ENCODE measurements at regions not wholly inside any gene's neighbourhood (a gene's known extent, or its start where the extent isn't known, plus 50 kb on each side); places are given as distances from the start of the nearest gene placed in this dataset.

DNA sequence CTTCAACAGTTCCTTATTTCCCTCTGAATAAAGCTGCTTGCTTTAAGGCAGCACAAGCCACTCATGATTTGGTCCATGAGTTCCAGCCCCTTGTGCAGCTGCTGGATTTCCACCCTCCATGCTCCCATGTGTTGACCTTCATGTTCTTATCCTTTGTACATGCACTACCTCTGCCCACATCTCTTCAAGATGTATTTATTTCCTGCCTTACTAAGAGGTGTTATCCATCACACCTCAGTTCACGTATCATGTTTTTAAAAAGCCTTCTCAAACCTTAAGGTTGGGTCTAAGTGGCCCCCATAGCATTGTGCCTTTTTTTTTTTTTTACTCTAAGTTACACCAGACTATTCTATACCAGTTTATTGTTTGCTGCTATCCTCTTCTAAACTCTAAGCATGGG lies 107.7 kb downstream of the SIPA1L2 start:
- DNase-seq (ENCODE audit: low read depth in 4 of 4, low spot score in 3 of 4): no peak

DNA sequence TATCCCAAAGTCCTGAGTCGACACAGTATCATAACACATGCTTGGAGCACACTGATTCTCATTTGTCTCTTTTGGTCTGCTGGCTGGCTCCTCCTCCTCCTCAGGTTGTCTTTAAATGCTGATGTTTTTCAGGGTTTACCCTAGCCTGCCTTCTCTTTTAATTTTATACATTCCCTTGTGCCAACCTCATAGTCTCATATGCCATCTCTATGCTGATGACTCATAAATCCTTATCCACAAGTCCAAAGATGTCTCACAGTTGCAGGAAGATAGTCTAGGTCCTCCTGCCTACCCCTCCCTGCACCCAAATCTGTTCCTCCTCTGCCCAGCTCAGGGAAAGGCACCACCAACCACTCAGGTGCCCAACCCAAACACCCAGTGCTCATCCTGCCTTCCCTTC lies 108.3 kb downstream of the SIPA1L2 start:
- DNase-seq (ENCODE audit: low read depth in 4 of 4, low spot score in 3 of 4): no peak

DNA sequence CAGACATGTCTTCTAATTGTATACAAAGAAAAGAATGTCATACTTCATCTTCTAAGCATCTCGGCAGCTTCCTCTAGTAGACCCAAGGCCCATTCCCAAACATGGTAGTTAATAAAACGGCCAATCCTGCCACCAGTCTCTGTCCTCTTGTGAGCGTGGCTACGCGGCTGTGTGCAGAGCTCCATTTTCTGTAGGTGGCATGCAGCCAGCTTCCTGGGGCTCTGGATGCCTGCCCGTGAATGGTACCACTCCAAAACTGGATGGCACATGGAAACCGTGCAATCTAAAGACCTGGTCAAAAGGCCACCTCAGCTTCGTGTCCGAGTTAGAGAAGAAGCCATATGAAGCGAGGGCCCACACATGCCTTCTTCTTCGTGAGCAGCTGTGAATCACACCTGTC lies 110.7 kb downstream of the SIPA1L2 start:
- DNase-seq (ENCODE audit: low read depth in 4 of 4, low spot score in 3 of 4): no peak

DNA sequence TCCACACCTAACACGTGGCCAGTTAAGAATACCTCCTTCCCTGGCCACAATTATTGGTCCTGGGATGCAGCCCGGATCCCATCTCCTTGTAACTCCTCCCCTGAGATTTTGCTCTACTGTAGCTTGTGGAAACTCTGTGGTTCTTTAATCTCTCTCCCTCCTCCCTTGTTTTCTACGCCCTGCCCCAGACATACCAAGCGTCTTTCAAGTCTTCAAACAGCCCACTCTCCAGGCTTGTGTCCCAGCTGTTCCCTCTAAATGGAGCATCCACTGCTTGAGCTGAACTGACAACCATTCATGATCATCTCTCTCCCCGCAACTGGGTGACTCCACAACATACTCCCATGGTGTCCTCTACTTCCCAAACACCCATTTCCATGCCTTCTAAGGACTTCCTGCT lies 111.6 kb downstream of the SIPA1L2 start:
- DNase-seq (ENCODE audit: low read depth in 4 of 4, low spot score in 3 of 4): no peak

DNA sequence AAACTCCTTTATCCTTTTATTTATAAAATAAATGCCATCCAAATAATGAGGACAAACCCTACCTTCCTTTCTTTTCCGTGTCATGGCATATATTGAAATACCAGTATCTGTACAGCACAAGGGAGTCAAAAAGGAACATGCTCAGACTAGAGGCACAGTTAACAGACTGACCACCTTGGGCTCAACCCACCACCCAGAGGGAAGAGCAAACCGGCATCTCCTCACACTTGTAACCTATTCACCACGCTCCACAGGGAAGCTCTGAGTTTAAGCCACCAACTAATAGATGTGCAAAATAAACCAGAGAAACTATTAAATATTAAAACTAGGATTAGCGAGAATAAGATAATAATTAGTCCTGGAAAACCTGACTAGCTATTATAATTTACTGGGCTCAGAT lies 112.7 kb downstream of the SIPA1L2 start:
- no peak for DNase-seq (ENCODE audit: low read depth in 4 of 4, low spot score in 3 of 4)

DNA sequence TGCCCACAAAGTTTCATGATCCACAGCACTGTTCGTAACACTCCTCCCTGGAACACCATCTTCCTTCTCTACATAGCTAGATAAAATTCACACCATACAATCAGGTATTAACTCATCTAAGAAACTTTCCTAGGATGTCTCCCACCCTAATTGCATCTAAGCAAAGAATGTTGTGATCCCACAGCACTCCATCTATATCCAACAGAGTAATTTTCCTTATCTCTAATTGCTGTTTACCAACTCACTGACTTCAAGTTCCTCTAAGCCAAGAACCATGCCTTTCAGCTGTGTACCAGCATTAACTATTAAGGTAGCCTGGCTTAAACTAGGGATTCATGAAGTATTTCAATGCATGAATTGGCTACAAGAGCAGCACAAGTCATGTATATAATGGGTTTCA lies 114.2 kb downstream of the SIPA1L2 start:
- no peak for DNase-seq (ENCODE audit: low read depth in 4 of 4, low spot score in 3 of 4)

DNA sequence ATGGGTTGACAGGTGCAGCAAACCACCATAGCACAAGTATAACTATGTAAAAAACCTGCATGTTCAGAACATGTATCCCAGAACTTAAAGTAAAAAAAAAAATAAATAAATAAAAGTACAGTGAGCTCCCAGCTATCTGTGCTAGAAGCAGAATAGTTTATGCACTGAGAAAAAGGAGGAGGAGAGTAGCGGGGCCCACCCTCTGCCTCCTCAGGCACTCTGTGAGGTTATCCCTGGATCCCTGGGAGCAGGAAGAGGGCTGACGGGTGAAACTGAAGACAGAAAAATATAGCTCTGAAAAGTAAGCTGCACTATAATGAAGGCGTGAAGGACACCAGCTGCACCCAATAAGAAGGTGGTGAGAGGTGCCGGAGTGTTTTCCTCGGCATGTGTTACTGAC lies 117.2 kb downstream of the SIPA1L2 start:
- no peak for DNase-seq (ENCODE audit: low read depth in 4 of 4, low spot score in 3 of 4)

DNA sequence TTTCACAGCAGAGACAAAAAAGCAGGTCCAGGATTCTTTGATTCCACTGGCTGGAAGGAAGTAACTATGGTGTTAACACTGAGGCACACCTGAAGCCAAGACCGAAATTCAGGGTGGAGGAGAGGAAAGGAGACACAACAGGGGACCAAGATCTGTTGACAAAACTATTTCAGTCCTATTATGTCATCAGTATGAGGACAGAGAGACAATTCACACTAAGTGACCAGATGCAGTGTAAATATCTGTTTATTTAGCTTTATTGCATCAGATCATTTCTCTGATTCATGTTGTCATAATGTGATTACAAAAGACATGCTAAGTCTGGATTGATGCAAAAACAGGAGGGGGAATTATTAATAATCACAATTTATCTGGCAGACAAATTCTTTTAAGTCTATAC lies 118.8 kb downstream of the SIPA1L2 start:
- no peak for DNase-seq (ENCODE audit: low read depth in 4 of 4, low spot score in 3 of 4)

DNA sequence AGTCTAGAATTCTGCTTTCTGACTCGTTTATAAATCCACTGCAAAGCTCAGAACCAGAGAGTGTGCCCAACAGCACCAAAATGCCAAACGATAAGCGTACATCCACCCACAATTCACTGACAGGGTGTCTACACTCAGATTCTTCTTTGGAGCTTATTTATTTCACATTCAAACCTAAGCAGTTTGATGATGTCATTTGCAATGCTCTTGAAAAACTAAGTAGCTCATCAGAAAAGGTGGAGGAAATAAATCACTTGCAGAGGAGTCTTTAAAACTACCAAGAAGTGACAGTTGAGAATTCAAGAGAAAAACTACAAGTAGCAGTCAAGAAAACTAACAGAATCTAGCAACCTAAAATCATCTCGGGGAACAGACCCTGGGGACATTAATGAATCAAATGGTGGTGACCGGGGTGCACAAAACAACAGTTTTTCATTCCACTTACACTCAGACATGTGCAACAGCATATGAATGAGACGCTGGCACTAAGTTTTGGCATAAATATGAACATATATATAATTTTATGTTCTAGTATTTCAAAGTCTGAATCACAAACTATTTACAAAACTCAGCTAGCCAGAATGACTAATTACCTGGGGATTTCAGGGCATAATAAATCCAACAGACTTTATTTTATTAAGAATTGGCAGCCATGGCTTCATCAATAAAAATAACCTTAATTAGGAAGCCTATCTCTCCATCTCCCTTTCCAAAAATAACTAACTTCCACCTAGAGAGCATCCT lies 119.4 kb downstream of the SIPA1L2 start:
- DNase-seq (ENCODE audit: low read depth in 4 of 4, low spot score in 3 of 4): no peak

DNA sequence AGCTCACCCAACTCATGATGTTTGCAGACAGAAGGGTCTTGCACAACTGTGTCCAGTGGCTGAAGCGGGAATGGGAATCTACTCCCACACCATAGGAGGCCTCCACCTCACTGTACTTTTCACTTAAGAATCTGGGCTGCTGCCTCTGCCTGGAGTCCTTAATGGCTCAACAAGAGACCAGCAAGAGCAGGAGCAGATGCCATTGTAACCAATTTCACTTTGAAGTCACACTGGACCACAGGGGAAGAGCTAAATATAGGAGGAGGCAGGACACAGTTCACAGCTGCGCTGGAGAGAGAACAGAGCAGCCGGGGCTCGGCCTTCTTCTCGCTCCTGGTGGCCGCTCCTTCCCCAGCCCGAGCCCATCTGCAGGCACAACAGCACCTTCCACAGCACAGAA lies 120.4 kb downstream of the SIPA1L2 start:
- no peak for DNase-seq (ENCODE audit: low read depth in 4 of 4, low spot score in 3 of 4)

DNA sequence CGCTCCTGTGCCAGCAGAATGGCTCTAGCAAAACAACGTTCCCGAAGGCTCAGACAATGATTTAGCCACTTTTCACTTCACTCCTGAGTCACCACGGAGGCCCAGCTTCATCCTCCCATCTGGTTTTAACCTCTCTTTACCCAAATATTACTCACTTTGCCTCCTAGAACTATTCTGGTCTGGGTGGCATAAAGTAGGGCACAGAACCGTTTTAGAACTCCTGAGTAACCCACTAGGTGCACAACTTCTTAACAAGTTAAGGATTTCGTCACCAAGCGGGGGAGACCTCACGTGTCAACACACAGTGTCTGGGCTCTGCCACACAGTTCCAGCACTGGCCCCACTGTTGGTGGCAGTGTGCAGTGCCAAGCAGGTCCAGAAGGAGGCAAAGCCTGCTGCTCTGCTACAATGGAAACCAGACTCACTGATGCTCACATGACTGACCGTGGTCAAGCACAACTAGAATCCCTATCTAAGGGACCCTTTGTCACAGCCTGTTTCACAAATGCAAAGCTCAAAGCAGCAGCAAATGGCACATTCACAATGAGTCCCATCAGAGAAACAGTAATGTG lies 121.7 kb downstream of the SIPA1L2 start:
- DNase-seq (ENCODE audit: low read depth in 4 of 4, low spot score in 3 of 4): no peak

DNA sequence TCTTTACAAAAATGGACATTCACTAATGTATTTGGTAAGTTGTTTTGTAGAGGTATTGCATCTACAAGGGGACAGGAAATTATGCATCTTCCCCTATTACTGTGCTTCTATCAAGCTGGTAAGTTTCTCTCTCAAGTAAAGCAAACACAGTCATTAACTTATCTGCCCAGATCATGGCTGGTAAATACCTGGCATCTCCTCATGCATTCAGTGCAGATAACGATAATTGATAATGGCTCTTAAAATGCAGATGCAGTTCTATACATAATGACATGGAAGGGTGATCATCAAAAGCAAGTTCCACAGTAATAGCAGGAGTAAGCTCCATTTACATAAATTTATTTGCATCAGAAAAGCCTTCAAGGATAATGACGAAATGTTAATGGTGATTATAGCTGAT lies 122.4 kb downstream of the SIPA1L2 start:
- DNase-seq (ENCODE audit: low read depth in 4 of 4, low spot score in 3 of 4): no peak

DNA sequence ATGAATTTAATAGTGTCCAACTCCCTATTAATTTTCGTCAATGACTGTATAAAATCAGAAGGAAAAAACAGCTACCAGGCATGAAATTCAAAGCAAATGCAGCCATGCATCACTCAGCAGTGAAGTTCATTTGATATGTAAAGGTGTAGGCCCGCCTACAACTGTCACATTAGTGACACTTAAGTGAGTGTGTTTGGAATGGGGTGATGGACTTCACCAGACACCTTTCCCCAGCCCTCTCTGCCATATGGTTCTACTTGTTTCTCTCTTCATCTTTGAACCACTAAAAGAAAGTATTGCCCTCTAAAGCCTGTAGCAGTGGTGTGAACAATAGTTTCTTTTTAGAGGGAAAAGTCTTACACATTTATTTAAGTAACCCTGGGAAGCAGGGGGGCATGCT lies 124.0 kb downstream of the SIPA1L2 start:
- DNase-seq (ENCODE audit: low read depth in 4 of 4, low spot score in 3 of 4): no peak

DNA sequence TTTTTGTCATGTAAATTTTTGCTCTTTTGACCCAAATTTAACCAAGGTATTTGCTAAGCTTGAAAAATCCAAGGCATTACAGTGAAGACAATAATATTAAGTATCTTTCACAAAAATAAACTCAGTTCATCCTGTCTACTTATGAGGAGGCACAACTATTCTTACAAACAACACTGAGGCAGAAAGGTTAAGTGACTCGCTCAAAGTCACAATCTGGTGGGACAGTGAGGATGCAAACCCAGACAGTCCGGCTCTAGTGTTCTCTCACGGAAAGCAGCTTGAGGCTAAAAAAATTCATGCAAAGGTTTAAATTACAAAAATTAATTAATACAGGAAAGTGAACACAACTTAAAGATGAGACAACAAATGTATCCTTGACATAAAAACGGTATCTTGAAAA lies 125.3 kb downstream of the SIPA1L2 start:
- DNase-seq (ENCODE audit: low read depth in 4 of 4, low spot score in 3 of 4): no peak

DNA sequence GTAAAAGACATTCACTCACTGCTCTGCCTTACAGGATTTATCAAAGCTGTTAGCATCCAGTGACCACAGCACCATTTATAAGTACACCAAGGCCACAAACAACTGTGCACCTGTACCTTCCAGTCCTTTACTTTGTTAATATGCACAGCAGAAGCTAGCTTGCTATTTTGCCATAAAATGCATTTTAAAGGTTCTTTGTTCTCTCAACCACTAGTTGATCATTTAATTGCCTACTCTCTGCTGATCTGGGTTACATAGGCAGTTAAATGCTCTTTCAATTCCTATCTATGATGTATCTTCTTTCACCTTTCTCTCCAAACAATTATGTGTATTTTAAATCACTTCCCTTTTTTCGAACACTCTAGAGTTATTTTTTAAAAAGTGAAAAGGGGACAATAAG lies 126.4 kb downstream of the SIPA1L2 start:
- no peak for DNase-seq (ENCODE audit: low read depth in 4 of 4, low spot score in 3 of 4)

DNA sequence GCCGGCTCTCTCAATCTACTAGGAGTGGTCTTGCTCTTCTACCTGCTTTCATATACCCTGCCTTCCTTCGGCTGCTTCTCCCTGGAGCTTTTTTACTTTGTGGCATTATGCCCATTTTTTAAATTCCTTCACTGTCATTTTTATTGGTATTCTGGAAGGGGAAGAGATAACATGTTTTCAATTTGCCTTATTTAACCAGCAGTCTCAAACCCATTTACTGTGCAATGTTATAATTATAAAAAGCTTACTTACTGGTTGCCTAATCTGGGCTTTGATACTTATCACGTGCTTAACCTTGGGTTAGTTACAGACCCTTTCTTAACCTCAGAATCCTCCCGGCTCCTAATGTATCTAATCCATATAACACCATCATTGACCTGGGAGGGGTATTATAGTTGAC lies 128.1 kb downstream of the SIPA1L2 start:
- no peak for DNase-seq (ENCODE audit: low read depth in 4 of 4, low spot score in 3 of 4)

DNA sequence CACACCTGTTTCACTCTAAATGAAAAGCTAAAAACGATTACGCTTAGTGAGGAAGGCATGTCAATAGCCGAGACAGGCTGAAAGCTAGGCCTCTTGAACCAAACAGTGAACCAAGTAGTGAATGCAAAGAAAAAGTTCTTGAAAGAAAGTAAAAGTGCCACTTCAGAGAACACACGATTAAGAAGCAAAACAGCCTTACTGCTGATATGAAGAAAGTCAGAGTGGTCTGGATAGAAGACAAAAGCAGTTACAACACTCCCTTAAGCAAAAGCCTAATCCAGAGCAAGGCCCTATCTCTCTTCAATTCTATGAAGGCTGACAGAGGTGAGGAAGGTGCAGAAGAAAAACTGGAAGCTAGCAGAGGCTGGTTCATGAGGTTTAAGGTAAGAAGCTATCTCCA lies 130.7 kb downstream of the SIPA1L2 start:
- no peak for DNase-seq (ENCODE audit: low read depth in 4 of 4, low spot score in 3 of 4)

DNA sequence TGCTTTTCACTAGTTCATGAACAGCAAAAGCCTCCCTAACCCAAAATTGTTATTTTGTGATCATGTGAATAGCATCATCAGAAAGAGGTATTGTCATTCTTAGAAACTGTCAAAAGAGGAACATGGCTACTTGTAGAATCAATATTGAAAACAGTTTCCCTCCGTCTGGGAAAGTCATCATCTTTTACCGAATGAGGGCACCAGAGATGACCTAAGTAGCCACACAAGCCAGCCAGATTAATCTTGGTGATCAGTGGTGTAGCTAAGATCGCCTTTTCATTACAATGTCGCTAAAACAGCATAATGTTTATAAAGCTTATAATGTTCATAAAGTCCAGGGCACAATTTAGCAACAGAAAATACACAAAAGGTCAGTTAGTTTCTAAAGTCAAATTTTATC lies 136.1 kb downstream of the SIPA1L2 start:
- no peak for DNase-seq (ENCODE audit: low read depth in 4 of 4, low spot score in 3 of 4)

DNA sequence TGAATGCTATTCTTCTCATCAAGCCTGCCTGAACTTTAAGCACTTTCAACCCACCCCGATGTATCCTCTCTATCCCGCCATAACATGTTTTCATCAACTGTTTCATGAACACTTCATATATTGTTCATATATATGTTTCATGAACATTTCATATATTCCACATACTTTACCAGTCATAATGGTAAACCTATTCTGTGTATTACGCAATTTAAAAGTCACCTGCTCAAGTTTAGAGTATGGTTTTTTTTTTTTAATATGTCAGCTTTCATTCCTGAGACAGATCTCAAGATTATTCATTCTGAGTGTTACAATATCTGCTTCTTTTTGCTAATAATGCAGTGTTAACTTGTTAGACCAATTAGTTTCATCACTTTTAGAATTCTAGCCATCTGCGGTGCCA lies 140.7 kb downstream of the SIPA1L2 start:
- no peak for DNase-seq (ENCODE audit: low read depth in 4 of 4, low spot score in 3 of 4)

DNA sequence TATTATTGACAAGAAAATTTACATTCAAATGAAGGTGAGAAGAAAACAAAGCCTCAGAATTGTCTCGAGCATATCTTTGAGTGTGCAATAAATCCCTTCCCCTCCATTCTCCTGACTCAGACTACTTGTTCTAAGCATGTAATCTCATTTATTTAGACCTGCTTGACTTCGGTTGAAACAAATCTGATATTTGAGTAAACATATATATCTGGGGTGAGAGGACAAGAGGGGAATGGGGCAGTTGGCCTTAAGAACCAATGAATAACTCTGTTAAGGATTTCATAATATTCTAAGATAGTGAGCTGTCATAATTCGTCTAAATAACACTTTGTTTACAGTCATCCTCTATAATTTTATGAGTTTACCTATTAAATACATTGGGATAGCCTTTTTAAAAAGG lies 142.7 kb downstream of the SIPA1L2 start:
- DNase-seq (ENCODE audit: low read depth in 4 of 4, low spot score in 3 of 4): no peak

DNA sequence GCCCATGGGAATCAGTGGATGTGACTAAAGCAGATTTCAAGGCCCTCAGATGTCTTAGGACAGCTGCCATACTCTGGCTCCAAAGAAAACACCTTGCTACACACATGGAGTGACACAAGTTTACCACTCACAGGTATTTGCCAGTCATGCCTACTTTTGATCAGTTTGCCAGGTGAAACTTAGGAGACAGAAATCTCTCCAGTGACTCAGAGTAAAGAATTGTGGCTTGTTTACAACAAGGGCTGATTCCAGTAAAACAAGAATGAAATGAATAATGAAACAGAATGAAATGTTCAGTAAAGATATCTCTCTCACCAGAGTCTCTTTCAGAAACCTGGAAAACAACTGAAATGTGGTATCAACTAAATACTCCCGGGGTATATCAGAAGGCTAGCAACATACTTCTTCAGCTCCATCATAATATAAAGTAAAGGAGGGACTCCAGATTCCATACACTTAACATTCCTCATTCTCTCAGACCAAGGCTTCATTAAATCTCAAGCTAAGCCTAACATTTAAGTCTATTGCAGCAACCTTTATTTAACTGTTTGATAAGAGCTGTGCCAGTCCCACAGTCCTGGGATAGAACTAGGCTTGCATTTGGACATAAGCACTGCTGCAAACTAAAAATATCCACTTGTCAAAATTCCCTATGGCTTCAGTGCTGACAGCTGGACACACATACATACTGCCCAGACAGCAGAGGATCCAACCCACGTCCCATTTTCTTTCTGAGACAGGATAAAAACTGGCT lies 143.3 kb downstream of the SIPA1L2 start:
- no peak for DNase-seq (ENCODE audit: low read depth in 4 of 4, low spot score in 3 of 4)

DNA sequence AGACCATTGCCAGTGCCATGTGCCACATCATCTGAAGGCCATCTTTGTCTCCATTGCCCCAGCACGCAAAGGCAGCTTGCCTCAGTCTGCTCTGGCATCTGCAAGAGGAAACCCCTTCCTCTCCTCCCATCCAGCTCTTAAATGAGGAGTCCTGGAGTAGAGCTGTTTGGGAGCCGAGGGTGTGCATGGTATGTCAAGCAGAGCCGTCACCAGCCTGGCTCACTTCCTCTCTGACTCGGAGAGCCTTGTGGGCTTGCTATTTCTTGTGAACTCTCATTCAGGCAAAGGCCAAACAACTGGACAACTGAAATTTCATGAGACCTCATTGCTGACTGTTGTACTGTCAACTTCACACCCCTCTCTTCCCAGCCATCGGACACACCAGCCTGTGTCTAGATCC lies 143.9 kb downstream of the SIPA1L2 start:
- no peak for DNase-seq (ENCODE audit: low read depth in 4 of 4, low spot score in 3 of 4)
